IPS-20b (cell line): ENCODE measurements at regions not wholly inside any gene's neighbourhood (a gene's known extent, or its start where the extent isn't known, plus 50 kb on each side); places are given as distances from the start of the nearest gene placed in this dataset.
"Not testable (repeated sequence)": the region's sequence is repeated elsewhere in the genome, so short reads cannot be mapped to it uniquely, and the experiment has no call there.

Experiments
- H3K27ac ChIP-seq: one replicate; pipeline ENCODE4 v1.5.1; 2013; ENCODE audit warnings: low read length
- H3K27me3 ChIP-seq: 2 replicates; pipeline ENCODE4 v1.6.1; 2013; ENCODE audit warnings: mild to moderate bottlenecking, low read length, inconsistent platforms; ENCODE audit not compliant: insufficient read depth
- H3K36me3 ChIP-seq: 2 replicates; pipeline ENCODE4 v1.6.1; 2013; ENCODE audit warnings: low read depth, mild to moderate bottlenecking, inconsistent platforms, low read length, moderate library complexity; ENCODE audit not compliant: insufficient read depth
- H3K4me1 ChIP-seq: 2 replicates; pipeline ENCODE4 v1.6.1; 2013; ENCODE audit warnings: mild to moderate bottlenecking, control low read depth, inconsistent platforms, low read length, moderate library complexity; ENCODE audit not compliant: insufficient read depth
- H3K4me3 ChIP-seq: 2 replicates; pipeline ENCODE4 v1.5.1; 2013; ENCODE audit warnings: mild to moderate bottlenecking, low read length, inconsistent platforms
- H3K9ac ChIP-seq: 2 replicates; pipeline ENCODE4 v1.6.1; 2013; ENCODE audit warnings: low read depth, mild to moderate bottlenecking, inconsistent platforms, low read length, moderate library complexity
- H3K9me3 ChIP-seq: 2 replicates; pipeline ENCODE4 v1.6.1; 2013; ENCODE audit warnings: mild to moderate bottlenecking, low read depth, low read length, inconsistent platforms; ENCODE audit not compliant: insufficient read depth

DNA sequence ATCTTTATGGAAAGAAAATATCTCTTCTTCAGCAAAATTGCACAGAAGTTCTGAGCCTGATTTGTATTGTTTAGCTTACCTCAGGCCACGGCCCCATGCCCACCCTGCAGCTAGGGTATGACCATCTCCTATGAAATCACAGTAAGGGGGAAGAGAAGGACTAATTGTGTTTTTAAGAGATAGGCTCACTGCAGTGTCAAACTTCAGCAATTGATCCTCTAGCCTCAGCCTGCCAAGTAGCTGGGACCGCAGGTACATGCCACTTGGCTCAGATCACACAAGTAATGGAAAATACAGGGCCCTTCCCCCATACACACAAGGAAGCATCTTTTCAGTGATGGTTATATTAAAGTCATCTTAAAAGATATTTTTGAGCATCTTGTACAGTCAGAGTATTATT lies 60.0 kb downstream of the DMAC1 start:
- H3K27me3 ChIP-seq: no peaks in the 10 kb centered on the region
- no peak overlapping the region for H3K27ac ChIP-seq

DNA sequence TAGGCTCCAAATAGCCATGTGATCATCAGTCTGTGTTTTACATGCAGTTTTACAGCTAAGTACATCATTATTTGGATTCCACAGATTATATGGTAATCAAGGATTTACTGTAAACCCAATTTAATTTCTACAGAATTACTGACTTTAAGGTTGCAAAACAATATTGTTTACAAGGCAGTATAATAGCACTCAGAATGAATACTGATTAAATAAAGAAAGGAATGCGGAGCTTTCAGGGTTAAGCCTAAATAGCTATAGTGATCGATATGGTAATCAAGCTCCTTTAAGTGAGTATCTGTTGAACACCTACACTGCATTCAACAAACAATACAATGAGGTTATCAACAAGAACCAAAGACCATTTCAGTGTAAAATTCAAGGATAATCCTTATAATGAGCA lies 64.3 kb downstream of the DMAC1 start:
- peaks cover 2% of the 10 kb centered on the region; the same call in 1 of the 2 replicates for H3K4me1 ChIP-seq
- H3K36me3 ChIP-seq: no peaks in the 10 kb centered on the region
- no peak overlapping the region for H3K4me3 ChIP-seq
- no peaks in the 10 kb centered on the region for H3K9me3 ChIP-seq
- no peak overlapping the region for H3K27ac ChIP-seq
- no peaks in the 10 kb centered on the region for H3K27me3 ChIP-seq
- H3K9ac ChIP-seq: no peak overlapping the region

More for the DNA sequence above, 60.0 kb downstream of the DMAC1 start:
- H3K9me3 ChIP-seq: no peaks in the 10 kb centered on the region
- H3K36me3 ChIP-seq: no peaks in the 10 kb centered on the region
- H3K4me1 ChIP-seq: peaks cover 4% of the 10 kb centered on the region; the same call in 1 of the 2 replicates
- H3K9ac ChIP-seq: no peak overlapping the region
- no peak overlapping the region for H3K4me3 ChIP-seq

DNA sequence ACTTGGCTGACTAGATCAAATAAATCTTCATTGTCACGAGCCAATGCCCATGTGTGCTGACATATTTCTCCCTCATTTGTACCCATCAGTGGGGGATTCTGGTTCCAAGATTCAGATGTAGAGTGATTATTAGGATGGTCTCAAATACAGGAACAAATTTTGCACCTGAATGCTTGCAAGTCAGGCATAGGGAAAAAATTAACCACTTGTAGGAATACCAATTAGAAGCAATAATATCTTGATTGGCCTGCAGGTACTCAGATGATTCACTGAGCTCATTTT lies 69.5 kb downstream of the DMAC1 start:
- Histone ChIP-seq H3K9ac (no peak overlapping the region), H3K4me1 (peaks cover 3% of the 10 kb centered on the region; the same call in 1 of the 2 replicates), H3K36me3 (no peaks in the 10 kb centered on the region), H3K27me3 (no peaks in the 10 kb centered on the region), H3K27ac (no peak overlapping the region), H3K9me3 (no peaks in the 10 kb centered on the region), H3K4me3 (no peak overlapping the region)

DNA sequence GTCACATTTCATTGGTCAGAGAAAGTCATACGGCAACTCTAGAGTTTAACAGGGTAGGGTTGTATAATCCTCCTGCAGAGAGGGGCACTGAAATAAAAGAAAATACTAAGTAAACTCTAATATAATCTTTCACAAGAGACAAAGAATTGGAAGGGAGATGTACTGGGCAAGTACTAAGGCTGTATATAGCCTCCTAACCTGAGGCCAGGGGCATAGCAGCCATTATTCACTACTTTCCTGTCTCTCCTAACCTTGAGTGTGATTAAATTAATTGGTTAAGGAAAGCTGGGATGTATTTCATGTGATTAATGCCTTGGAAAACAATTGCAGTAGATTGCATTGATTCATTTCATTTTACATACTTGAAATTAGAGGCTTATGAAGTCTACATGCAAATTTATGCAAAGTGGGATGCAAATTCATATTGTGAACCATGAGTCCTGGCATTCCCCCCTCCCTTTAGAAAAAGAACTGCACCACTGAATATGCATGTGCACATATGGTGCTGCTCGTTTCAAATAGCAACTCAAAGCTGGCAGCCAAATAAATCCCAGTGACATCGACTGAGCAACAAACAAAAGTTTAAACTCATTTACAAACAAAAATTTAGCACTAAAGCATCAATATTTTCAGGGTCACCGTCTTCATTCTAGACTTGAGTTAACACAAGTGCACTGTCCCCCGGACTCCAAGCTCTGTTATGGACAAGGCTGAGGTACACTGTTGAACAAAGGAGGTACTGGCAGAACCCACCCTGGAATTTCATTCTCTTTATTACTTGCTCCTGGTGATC lies 70.0 kb downstream of the DMAC1 start:
- H3K27me3 ChIP-seq: no peaks in the 10 kb centered on the region
- no peak overlapping the region for H3K9ac ChIP-seq
- H3K4me1 ChIP-seq: 0 out of 2 replicates have a peak, but pooled peaks cover 2% of the 10 kb centered on the region
- H3K36me3 ChIP-seq: no peaks in the 10 kb centered on the region
- no peak overlapping the region for H3K27ac ChIP-seq
- no peak overlapping the region for H3K4me3 ChIP-seq
- no peaks in the 10 kb centered on the region for H3K9me3 ChIP-seq

DNA sequence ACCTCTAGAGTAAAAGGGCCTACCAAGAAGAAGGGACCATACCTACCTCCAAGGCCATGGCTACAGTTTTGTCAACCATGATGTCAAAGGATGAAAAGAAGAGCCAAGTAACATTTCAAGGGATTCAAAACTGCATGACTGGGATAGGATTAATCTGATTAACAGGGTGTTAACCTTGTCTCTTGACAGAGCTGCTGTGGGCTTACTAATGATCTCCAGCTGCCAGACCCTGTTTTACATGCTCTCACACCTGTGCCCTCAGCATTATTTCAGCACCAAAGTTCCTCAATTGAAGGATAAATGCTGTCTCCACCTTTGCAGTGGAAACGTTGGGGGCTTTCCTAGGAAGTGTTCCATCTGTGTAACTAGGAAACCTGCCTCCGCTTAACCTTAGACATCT lies 78.3 kb downstream of the DMAC1 start:
- H3K27ac ChIP-seq: no peak overlapping the region
- H3K4me3 ChIP-seq: no peak overlapping the region

DNA sequence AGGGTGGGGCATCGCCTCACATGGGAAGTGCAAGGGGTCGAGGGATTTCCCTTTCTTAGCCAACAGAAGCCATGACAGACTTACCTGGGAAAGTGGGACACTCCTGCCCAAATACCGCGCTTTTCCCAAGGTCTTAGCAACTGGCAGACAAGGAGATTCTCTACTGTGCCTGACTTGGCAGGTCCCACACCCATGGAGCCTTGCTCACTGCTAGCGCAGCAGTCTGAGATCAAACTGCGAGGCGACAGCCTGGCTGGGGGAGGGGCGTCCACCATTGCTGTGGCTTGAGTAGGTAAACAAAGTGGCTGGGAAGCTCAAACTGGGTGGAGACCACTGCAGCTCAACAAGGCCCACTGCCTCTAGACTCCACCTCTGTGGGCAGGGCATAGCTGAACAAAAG lies 86.5 kb downstream of the DMAC1 start:
- not testable (repeated sequence) for H3K9ac ChIP-seq, H3K36me3 ChIP-seq, H3K27ac ChIP-seq, H3K27me3 ChIP-seq, H3K9me3 ChIP-seq, H3K4me1 ChIP-seq, H3K4me3 ChIP-seq

More for the DNA sequence above, 78.3 kb downstream of the DMAC1 start:
- Histone ChIP-seq H3K9me3 (no peaks in the 10 kb centered on the region), H3K36me3 (no peaks in the 10 kb centered on the region), H3K9ac (no peak overlapping the region), H3K27me3 (no peaks in the 10 kb centered on the region), H3K4me1 (0 out of 2 replicates have a peak, but pooled peaks cover 2% of the 10 kb centered on the region)

DNA sequence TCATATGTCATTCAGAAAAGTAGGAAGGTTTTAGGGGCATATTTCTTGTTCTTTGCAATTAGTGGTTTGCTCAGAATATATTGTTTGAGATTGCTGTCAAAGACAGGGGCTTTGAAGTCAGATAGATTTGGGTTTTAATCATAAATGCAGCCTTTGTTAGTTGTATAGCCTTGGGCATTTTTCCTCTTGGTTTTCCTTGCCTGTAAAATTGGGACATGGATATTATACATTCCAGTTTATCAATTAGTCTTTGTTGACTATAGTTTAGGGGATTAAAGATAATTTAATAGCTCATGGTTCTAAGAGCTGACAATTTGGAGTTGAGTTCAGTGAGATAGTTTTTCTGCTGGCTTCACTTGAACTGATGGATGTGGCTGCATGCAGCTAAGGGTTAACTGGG lies 88.9 kb downstream of the DMAC1 start:
- Histone ChIP-seq H3K9me3 (no peaks in the 10 kb centered on the region), H3K9ac (no peak overlapping the region), H3K4me1 (no peaks in the 10 kb centered on the region), H3K36me3 (no peaks in the 10 kb centered on the region), H3K4me3 (no peak overlapping the region), H3K27ac (no peak overlapping the region), H3K27me3 (no peaks in the 10 kb centered on the region)

DNA sequence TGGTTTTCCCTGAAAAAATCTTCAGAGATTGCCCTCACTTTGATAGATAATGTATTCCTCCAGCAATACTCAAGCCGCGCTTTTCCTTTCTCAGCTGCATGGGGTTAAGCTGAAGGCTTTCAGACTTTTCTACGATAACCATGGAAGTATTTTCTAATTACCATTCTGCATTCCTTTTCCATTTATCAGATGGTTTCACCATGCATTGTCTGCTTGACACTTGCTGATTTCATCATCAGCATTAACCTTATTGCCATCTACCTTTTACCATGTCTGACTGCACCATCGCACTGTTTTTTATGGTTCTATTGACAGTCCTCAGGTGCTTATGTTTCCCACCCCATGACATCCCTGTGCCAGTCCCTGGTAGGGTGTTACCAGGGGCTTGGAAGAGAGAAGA lies 91.6 kb downstream of the DMAC1 start:
- Histone ChIP-seq H3K9me3 (no peaks in the 10 kb centered on the region), H3K4me1 (no peaks in the 10 kb centered on the region), H3K36me3 (no peaks in the 10 kb centered on the region), H3K9ac (no peak overlapping the region), H3K27ac (no peak overlapping the region), H3K27me3 (no peaks in the 10 kb centered on the region), H3K4me3 (no peak overlapping the region)

DNA sequence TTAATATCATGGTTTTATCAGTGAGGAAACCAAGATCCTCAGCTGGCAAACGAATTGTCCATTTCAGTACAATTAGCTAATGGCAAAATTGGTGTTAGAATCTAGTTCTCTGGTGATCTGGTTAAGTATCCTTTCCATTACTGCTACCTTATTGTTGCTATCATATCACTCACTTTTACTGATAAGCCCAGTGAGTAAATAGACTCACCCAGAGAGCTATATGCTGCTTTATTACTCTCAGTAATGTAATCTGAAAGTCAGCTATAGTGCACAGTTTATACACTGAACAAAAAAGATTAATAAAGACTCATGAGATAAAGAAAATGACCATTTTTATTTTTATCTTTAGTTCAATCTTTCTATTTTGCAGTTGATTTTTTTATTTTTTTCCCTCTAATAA lies 95.0 kb downstream of the DMAC1 start:
- Histone ChIP-seq H3K27ac (no peak overlapping the region), H3K4me1 (no peaks in the 10 kb centered on the region), H3K9ac (no peak overlapping the region), H3K9me3 (no peaks in the 10 kb centered on the region), H3K36me3 (no peaks in the 10 kb centered on the region), H3K27me3 (no peaks in the 10 kb centered on the region), H3K4me3 (no peak overlapping the region)

DNA sequence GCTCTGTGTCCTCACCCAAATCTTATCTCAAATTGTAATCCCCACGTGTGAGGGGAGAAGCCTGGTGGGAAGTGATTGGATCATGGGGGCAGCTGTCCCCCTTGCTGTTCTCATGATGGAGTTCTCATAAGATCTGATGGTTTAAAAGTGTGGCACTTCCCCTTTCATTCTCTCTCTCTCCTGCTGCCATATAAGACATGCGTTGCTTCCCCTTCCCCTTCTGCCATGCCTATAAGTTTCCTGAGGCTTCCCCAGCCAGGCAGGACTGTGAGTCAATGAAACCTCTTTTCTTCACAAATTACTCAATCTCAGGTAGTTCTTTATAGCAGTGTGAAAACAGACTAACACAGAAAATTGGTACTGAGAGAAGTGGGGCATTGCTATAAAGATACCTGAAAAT lies 107.7 kb downstream of the DMAC1 start:
- Histone ChIP-seq H3K36me3 (no peaks in the 10 kb centered on the region), H3K9me3 (no peaks in the 10 kb centered on the region), H3K27me3 (no peaks in the 10 kb centered on the region), H3K27ac (no peak overlapping the region), H3K9ac (no peak overlapping the region), H3K4me1 (no peaks in the 10 kb centered on the region), H3K4me3 (no peak overlapping the region)

DNA sequence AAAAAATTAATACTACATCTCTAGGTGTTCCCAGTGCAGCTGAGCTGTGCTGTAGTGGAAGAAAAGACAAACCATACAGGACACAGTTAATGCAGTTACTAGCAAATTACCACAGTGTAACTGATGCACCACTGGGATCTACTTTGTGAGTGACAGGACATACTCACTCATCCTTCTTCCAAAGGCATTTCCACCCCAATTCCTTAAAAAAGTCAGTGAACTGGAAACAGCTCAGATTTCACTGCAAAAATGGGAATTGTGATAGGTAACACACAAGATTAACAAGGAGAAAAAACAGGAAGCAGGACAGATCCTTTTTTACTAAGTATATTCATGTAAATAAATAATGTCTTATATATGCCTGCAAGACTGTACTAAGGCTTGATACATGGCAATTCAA lies 109.6 kb downstream of the DMAC1 start:
- Histone ChIP-seq H3K27me3 (no peaks in the 10 kb centered on the region), H3K36me3 (no peaks in the 10 kb centered on the region), H3K9me3 (no peaks in the 10 kb centered on the region), H3K9ac (no peak overlapping the region), H3K4me3 (no peak overlapping the region), H3K27ac (no peak overlapping the region), H3K4me1 (no peaks in the 10 kb centered on the region)

DNA sequence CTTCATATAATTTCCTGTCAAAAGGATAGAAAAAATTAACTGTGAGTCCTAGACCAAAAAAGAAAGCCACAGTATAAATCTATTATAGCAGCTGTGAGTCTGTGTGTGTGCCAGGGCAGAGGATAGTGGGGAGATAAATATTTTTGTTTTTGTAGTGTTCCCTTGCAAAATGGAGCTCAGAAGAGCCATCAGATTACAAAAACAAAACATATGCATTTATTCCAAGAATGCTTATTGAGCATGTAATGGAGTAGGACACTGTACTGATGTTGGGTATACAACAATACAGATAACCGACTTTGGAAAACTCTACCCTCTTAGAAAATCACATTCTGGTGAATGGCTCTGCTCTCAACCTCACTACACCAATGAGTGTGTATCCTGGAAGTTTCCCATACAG lies 111.0 kb downstream of the DMAC1 start:
- H3K4me1 ChIP-seq: no peaks in the 10 kb centered on the region
- H3K36me3 ChIP-seq: no peaks in the 10 kb centered on the region
- no peak overlapping the region for H3K9ac ChIP-seq
- H3K27me3 ChIP-seq: no peaks in the 10 kb centered on the region
- no peak overlapping the region for H3K4me3 ChIP-seq
- H3K27ac ChIP-seq: no peak overlapping the region
- no peaks in the 10 kb centered on the region for H3K9me3 ChIP-seq
